Vagina (tissue), 2 donors: ENCODE measurements at regions not wholly inside any gene's neighbourhood (a gene's known extent, or its start where the extent isn't known, plus 50 kb on each side); places are given as distances from the start of the nearest gene placed in this dataset.

ENCODE experiments used
- DNase-seq, 2 donors: peaks; one replicate each; pipeline ENCODE4 v3.0.0-alpha.2; 2017; ENCODE audit errors: extremely low spot score in 2 of 2
- H3K27ac ChIP-seq: fragments of 200-600 bp; sonication (generic); one replicate; pipeline ENCODE4 v1.5.1; 2019
- H3K27me3 ChIP-seq: fragments of 200-600 bp; sonication (generic); one replicate; pipeline ENCODE4 v1.5.1; 2019
- H3K36me3 ChIP-seq, 2 donors: fragments of 200-600 bp; sonication (generic); one replicate each; pipeline ENCODE4 v1.5.1; 2017 to 2019
- H3K4me1 ChIP-seq: fragments of 200-600 bp; sonication (generic); one replicate; pipeline ENCODE4 v1.5.1; 2019
- H3K4me3 ChIP-seq, 2 donors: fragments of 200-600 bp; sonication (generic); 1 replicate in 1 of 2; 2 replicates in 1 of 2; pipeline ENCODE4 v1.5.1; 2016 to 2019
- H3K9me3 ChIP-seq: fragments of 200-600 bp; sonication (generic); one replicate; pipeline ENCODE4 v1.5.1; 2019
- POLR2A ChIP-seq, 2 donors: fragments of 450-650 bp; IDR thresholded peaks; one replicate each; pipeline ENCODE4 v1.6.1; 2017; ENCODE audit warnings: antibody characterized with exemption in 2 of 2, mild to moderate bottlenecking in 2 of 2, moderate library complexity in 2 of 2
- POLR2AphosphoS5 ChIP-seq, 2 donors: sonication (generic); formaldehyde crosslinking; IDR thresholded peaks; one replicate each; pipeline ENCODE4 v1.9.0; 2017; ENCODE audit warnings: antibody characterized with exemption in 2 of 2, mild to moderate bottlenecking in 2 of 2, low read depth in 1 of 2; ENCODE audit not compliant: insufficient read depth in 1 of 2
- intact Hi-C: fragments of 100-400 bp; cut with DNase I; formaldehyde crosslinking; loops from one replicate; pipeline ENCODE4 v1.15.1; 2023
- TF ChIP-seq, protein P1 (sequence below), 3 experiments: fragments of 450-650 bp in 2 of 3; fragments of 200-600 bp in 1 of 3; sonication (generic) in 1 of 3; IDR thresholded peaks; one replicate each; pipeline ENCODE4 v1.5.1; 2017 to 2019; ENCODE audit warnings: antibody characterized with exemption in 3 of 3, mild to moderate bottlenecking in 2 of 3, moderate library complexity in 2 of 3

DNA sequence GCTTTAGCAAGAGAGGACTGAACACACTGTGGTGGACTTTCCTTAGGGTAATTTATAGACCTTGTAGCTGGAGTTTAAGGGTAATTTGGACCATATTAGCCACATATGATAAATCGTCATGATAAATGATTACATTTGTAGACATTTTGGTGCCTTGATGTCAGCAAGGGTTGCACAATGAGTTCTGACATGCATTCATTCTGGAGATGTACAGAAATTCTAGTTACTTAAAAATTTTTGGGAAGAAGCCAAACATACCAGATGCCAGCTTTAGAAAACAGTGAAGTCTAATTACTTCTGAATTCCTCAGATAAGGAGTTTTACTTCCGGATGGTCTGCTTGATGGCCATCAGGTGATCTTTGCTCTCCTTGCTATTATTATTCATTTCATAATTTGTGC is 653.1 kb downstream of the TBC1D32 start:
- no peaks in the 10 kb centered on the region for H3K36me3 ChIP-seq
- DNase-seq: no peak
- no peaks in the 10 kb centered on the region for H3K4me1 ChIP-seq
- no peaks in the 10 kb centered on the region for H3K27me3 ChIP-seq
- no peak for TF ChIP-seq POLR2A (IDR thresholded peaks at IDR 0.05)
- no peak for TF ChIP-seq POLR2AphosphoS5 (IDR thresholded peaks at IDR 0.05; ENCODE audit: insufficient read depth in 1 of 2, low read depth in 1 of 2)
- TF ChIP-seq, protein P1, sequence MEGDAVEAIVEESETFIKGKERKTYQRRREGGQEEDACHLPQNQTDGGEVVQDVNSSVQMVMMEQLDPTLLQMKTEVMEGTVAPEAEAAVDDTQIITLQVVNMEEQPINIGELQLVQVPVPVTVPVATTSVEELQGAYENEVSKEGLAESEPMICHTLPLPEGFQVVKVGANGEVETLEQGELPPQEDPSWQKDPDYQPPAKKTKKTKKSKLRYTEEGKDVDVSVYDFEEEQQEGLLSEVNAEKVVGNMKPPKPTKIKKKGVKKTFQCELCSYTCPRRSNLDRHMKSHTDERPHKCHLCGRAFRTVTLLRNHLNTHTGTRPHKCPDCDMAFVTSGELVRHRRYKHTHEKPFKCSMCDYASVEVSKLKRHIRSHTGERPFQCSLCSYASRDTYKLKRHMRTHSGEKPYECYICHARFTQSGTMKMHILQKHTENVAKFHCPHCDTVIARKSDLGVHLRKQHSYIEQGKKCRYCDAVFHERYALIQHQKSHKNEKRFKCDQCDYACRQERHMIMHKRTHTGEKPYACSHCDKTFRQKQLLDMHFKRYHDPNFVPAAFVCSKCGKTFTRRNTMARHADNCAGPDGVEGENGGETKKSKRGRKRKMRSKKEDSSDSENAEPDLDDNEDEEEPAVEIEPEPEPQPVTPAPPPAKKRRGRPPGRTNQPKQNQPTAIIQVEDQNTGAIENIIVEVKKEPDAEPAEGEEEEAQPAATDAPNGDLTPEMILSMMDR (IDR thresholded peaks at IDR 0.05): no peak
- H3K27ac ChIP-seq: no peak overlapping the region
- no peak overlapping the region for H3K4me3 ChIP-seq
- H3K9me3 ChIP-seq: no peaks in the 10 kb centered on the region
- intact Hi-C loops: no loop called here

DNA sequence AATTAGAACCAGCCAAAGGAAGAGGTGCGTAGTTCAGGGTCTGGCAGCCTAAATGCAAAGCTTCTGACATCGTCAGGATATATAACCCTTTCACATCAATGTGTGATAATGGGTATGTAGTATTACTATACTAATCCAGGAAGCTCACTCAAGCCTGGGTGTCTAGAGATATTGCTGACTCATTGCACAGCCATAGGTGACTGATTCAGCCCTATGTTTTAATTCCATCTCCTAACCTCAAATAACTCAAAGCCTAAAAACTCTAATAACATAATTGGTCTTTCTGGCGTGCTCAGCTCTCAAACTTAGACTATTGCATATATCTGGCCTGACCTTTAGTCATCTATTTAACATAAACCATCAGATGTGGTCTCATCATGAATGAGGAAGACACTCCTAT is 658.4 kb downstream of the TBC1D32 start:
- Histone ChIP-seq H3K4me1 (no peaks in the 10 kb centered on the region), H3K27me3 (no peaks in the 10 kb centered on the region), H3K27ac (no peak overlapping the region), H3K9me3 (no peaks in the 10 kb centered on the region), H3K4me3 (no peak overlapping the region), H3K36me3 (no peaks in the 10 kb centered on the region)
- intact Hi-C loops: no loop called here
- TF ChIP-seq POLR2AphosphoS5 (IDR thresholded peaks at IDR 0.05; ENCODE audit: insufficient read depth in 1 of 2, low read depth in 1 of 2): no peak
- TF ChIP-seq POLR2A (IDR thresholded peaks at IDR 0.05): no peak
- TF ChIP-seq, protein P1 (IDR thresholded peaks at IDR 0.05): no peak
- DNase-seq: no peak

DNA sequence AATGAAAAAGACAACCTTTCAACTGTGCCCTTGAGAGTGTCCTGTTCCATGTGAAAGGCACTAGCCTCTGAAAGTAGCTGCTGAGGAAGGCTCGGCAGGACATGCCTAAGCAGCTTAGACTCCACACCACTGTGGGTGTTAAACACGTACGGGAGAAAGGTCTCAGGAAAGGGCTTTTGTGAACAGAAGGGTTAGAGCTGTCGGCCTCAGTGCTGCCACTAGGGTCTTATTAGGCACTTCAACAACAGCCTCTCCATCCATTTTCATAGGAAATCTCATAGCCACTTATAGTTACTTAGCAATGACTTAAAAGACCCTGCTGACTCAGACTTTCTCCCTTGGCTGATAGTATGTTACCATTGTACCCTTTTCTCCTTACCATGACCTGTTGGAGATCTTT is 662.8 kb downstream of the TBC1D32 start:
- Histone ChIP-seq H3K36me3 (no peaks in the 10 kb centered on the region), H3K9me3 (no peaks in the 10 kb centered on the region), H3K27me3 (no peaks in the 10 kb centered on the region), H3K4me1 (no peaks in the 10 kb centered on the region), H3K27ac (no peak overlapping the region), H3K4me3 (no peak overlapping the region)
- intact Hi-C loops: no loop called here
- TF ChIP-seq POLR2AphosphoS5 (IDR thresholded peaks at IDR 0.05; ENCODE audit: insufficient read depth in 1 of 2, low read depth in 1 of 2): no peak
- TF ChIP-seq, protein P1 (IDR thresholded peaks at IDR 0.05): no peak
- no peak for DNase-seq

DNA sequence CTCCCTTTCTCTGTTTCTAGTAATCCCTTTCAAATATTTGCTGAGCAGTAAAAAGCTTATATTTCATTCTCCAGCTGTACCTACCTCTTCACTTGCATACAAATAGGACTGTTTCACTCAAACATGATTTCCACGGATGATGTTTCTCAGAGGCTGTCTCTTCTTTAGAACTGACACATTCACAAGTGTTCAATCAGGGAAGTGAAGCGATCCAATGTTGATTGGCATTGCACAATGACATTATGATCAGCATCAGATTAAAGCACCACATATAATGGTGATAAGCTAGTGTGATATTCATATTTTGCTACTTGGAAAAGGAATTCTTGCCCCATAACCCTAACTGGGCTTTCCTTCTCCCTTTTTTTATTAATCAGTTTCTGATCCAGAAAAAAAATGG is 681.8 kb downstream of the TBC1D32 start:
- no peaks in the 10 kb centered on the region for H3K9me3 ChIP-seq
- H3K36me3 ChIP-seq: no peaks in the 10 kb centered on the region
- no peaks in the 10 kb centered on the region for H3K27me3 ChIP-seq
- no peaks in the 10 kb centered on the region for H3K4me1 ChIP-seq
- no peak for DNase-seq
- no peak overlapping the region for H3K27ac ChIP-seq
- intact Hi-C loops: no loop called here
- TF ChIP-seq, protein P1 (IDR thresholded peaks at IDR 0.05): no peak
- TF ChIP-seq POLR2AphosphoS5 (IDR thresholded peaks at IDR 0.05; ENCODE audit: insufficient read depth in 1 of 2, low read depth in 1 of 2) (no peak), POLR2A (IDR thresholded peaks at IDR 0.05) (no peak)
- H3K4me3 ChIP-seq: no peak overlapping the region

DNA sequence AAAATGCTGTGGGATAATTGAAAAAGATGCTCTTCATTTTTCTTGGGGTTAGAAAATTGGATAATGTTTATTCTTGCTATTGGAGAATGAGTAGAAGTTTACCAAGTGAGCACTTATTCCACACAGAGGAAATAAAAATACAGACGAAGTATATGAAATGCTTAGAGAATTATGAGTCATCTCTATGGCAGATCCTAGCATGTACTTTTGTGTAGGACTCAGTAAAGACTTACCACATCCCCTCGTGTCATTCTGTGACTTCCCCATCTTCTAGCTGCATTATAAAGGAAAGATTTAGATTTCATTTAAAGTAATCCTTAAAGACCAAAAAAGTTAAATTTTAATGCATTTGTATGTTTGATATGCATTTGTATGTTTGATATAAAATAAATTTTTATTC is 685.6 kb downstream of the TBC1D32 start:
- intact Hi-C loops: no loop called here

More for the DNA sequence above, 685.6 kb downstream of the TBC1D32 start:
- TF ChIP-seq, protein P1 (IDR thresholded peaks at IDR 0.05): no peak
- TF ChIP-seq POLR2A (IDR thresholded peaks at IDR 0.05) (no peak), POLR2AphosphoS5 (IDR thresholded peaks at IDR 0.05; ENCODE audit: insufficient read depth in 1 of 2, low read depth in 1 of 2) (no peak)
- Histone ChIP-seq H3K27me3 (no peaks in the 10 kb centered on the region), H3K36me3 (no peaks in the 10 kb centered on the region), H3K27ac (no peak overlapping the region), H3K4me3 (no peak overlapping the region), H3K4me1 (no peaks in the 10 kb centered on the region), H3K9me3 (no peaks in the 10 kb centered on the region)
- DNase-seq: no peak
